Esophagus squamous epithelium (tissue), 4 donors: ENCODE measurements at regions not wholly inside any gene's neighbourhood (a gene's known extent, or its start where the extent isn't known, plus 50 kb on each side); places are given as distances from the start of the nearest gene placed in this dataset.

Source experiments
- POLR2A ChIP-seq, 4 donors: fragments of 450-650 bp; IDR thresholded peaks; one replicate each; pipeline ENCODE4 v1.6.1; 2017; ENCODE audit warnings: antibody characterized with exemption in 4 of 4, mild to moderate bottlenecking in 4 of 4, moderate library complexity in 3 of 4
- TF ChIP-seq, protein P1 (sequence below), 6 experiments: fragments of 450-650 bp in 4 of 6; fragments of 200-600 bp in 2 of 6; sonication (generic) in 2 of 6; IDR thresholded peaks; one replicate each; pipeline ENCODE4 v1.5.1; 2016 to 2019; ENCODE audit warnings: antibody characterized with exemption in 6 of 6, mild to moderate bottlenecking in 4 of 6, moderate library complexity in 4 of 6

- no peak for TF ChIP-seq POLR2A (IDR thresholded peaks at IDR 0.05)
- TF ChIP-seq, protein P1, sequence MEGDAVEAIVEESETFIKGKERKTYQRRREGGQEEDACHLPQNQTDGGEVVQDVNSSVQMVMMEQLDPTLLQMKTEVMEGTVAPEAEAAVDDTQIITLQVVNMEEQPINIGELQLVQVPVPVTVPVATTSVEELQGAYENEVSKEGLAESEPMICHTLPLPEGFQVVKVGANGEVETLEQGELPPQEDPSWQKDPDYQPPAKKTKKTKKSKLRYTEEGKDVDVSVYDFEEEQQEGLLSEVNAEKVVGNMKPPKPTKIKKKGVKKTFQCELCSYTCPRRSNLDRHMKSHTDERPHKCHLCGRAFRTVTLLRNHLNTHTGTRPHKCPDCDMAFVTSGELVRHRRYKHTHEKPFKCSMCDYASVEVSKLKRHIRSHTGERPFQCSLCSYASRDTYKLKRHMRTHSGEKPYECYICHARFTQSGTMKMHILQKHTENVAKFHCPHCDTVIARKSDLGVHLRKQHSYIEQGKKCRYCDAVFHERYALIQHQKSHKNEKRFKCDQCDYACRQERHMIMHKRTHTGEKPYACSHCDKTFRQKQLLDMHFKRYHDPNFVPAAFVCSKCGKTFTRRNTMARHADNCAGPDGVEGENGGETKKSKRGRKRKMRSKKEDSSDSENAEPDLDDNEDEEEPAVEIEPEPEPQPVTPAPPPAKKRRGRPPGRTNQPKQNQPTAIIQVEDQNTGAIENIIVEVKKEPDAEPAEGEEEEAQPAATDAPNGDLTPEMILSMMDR (IDR thresholded peaks at IDR 0.05) = no peak
Observed at GRCh38 chr1:5683446-5683845, 308.8 kb downstream of the NPHP4 start.
